RCC 7860 (cell line): ENCODE measurements at regions not wholly inside any gene's neighbourhood (a gene's known extent, or its start where the extent isn't known, plus 50 kb on each side); places are given as distances from the start of the nearest gene placed in this dataset.

Source experiments
- DNase-seq: peaks from one replicate; pipeline ENCODE4 v3.0.0-alpha.2; 2015; ENCODE audit warnings: low spot score
- FAIRE-seq: peaks from 2 replicates; lab custom pipeline; 2012; peaks lifted over from hg19 to GRCh38; lab: Jason Lieb, UNC

DNA sequence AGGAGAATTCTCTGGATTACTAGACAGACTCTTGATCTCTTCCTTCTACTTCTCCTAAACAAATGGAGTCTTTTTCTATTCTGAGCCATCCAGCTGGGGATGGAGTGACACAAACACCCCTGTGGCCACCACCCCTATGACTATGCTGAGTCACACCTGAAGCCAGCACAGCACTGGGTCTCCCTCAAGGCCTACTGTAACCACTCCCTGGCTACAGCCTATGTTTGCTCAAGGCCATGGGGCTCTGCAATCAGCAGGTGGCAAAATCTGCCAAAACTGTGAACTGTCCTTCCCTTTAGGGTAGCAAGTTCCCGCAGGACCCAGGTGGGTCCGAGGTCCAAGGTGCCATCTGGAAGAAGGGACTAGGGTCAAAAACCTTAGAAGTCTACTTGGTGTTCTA is 132.3 kb downstream of the TINAG start:
- FAIRE-seq (no peak), DNase-seq (no peak)

- no peak for DNase-seq
Measured at GRCh38 chr6:54441020-54441419, 132.8 kb downstream of the TINAG start.

GRCh38 chr6:54441687-54442248 is 133.5 kb downstream of the TINAG start:
- no peak for DNase-seq

More at GRCh38 chr6:54441020-54441419, 132.8 kb downstream of the TINAG start:
- FAIRE-seq: no peak

DNA sequence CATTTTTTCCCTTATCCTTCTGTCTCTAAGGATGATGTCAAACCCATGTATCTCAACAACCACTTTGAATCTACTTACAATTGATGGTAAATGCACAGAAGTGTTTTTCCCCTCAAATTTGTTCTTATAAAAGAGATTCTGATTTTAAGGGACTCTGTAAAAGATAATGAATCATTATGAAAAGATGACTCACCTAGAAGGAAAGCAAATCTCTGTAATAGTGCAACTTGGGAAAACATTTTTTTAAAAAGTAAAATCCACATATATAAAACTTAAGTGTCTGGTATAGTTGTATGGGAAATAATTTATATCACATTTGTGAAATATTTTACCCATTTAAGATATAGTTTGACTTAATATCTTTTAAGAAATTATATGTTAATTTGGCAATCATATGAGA is 137.0 kb downstream of the TINAG start:
- FAIRE-seq: no peak
- DNase-seq: no peak

More at GRCh38 chr6:54441687-54442248, 133.5 kb downstream of the TINAG start:
- no peak for FAIRE-seq

- no peak for DNase-seq
- no peak for FAIRE-seq
Measured at GRCh38 chr6:54448617-54449016, 140.4 kb downstream of the TINAG start.

GRCh38 chr6:54451516-54451915 is 143.3 kb downstream of the TINAG start:
- DNase-seq: no peak
- FAIRE-seq: no peak

GRCh38 chr6:54463354-54464024 is 155.2 kb downstream of the TINAG start:
- DNase-seq (no peak), FAIRE-seq (no peak)

DNA sequence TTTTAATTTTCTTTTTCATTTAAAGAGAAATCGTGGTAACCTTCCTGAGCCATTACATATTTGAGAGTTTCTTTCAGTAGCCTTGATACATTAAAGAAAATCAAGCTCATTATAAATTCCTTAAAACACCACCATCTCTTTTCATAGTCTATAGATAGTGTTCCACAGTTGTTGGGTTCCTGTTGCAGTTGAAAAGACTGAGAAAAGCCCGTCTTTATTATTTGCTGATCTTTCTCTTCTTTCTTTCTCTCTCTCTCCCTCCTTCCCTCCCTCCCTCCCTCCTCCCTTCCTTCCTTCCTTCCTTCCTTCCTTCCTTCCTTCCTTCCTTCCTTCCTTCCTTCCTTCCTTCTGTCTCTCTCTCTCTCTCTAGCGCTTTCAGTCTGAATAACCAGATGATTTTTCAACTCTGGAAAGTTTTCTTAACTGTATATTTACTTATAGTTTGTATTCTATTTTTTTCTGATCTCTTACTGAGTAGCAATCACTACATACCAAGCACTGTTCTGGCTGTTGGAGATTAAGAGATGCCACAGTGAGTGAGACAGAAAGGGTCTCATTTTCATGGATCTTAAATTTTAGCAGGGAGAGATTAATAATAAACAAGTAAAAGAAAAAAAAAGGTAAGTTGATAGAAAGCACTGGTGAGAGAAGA is 157.5 kb downstream of the TINAG start:
- no peak for DNase-seq
- no peak for FAIRE-seq

- no peak for DNase-seq
- no peak for FAIRE-seq
Measured at GRCh38 chr6:54467384-54467783, 159.1 kb downstream of the TINAG start.

DNA sequence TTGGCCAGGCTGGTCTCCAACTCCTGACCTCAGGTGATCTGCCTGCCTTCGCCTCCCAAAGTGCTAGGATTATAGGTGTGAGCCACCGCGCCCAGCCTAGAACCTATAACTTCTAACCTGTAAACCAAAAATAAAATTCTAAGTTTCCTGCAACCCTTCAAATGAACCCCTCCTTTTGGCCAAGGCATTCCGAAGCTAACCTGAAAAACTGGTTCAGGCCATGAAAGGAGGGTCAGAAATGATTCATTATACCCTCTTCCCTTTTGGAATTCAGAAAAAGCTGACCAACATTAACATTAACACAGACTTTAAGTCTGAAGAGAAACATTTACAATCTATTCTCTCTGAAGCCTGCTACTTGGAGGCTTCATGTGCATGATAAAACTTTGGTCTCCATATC is 165.1 kb downstream of the TINAG start:
- DNase-seq (no peak), FAIRE-seq (no peak)

- no peak for FAIRE-seq
- DNase-seq: no peak
Measured at GRCh38 chr6:54474898-54475297, 166.7 kb downstream of the TINAG start.

- no peak for DNase-seq
- no peak for FAIRE-seq
Measured at GRCh38 chr6:54481091-54481490, 172.8 kb downstream of the TINAG start.

DNA sequence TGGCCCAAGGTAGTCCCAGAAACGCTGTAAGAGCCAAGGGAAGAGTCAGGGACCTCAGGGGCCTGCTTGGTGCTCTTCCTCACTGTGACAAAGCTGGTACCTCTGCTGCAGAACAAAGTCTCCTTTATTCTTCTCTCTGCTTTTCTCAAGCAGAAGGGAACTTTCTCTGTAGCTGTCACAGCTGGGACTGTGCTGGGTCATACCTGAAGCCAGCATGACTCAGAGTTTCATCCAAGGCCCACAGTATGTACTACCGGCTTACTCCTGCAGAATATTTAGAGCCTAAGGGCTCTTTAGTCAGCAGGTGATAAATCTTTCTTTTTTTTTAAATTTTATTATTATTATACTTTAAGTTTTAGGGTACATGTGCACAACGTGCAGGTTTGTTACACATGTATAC is 183.2 kb downstream of the TINAG start:
- DNase-seq (no peak), FAIRE-seq (no peak)

DNA sequence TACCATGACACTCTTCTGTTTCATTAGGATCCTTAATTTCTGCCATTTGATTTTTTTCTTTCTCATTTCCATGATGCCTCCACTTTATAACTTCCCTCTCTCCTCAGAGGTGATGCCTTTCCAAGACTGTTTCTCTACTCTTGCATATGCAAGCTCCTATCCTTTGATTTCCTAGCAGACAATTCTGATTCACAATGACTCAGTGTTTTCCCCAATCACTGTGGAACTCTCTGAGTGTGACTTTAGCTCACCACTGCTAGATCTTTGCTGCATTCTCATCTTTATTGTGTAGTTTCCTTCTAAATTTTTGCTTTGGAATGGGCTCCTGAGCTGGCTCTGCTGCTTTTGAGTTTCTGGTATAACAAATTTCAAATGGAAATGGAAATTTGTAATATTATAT is 184.9 kb downstream of the TINAG start:
- DNase-seq (peak; percentile 69), FAIRE-seq (peak; percentile 87)

DNA sequence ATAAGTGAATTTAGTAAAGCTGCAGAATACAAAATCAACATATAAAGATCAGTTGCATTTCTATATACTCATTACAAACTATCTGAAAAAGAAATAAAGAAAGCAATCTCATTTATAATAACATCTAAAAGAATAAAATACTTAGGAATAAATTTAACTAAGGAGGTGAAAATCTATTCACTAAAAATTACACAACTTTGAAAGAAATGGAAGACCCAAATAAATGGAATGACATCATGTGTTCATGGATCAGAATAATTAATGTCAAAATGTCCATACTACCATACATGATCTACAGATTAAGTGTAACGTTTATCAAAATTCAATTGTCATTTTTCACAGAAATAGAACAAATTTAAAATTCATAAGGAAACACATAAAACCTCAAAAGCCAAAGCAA is 194.9 kb downstream of the TINAG start:
- DNase-seq: no peak
- no peak for FAIRE-seq

GRCh38 chr6:54515013-54515412 is 206.8 kb downstream of the TINAG start:
- peak; percentile 69 for FAIRE-seq
- no peak for DNase-seq

- FAIRE-seq (no peak), DNase-seq (no peak)
Measured at GRCh38 chr6:54515713-54516112, 207.5 kb downstream of the TINAG start.

GRCh38 chr6:54516321-54516720 is 208.1 kb downstream of the TINAG start:
- DNase-seq (no peak), FAIRE-seq (no peak)

GRCh38 chr6:54519161-54519560 is 210.9 kb downstream of the TINAG start:
- DNase-seq (no peak), FAIRE-seq (no peak)

GRCh38 chr6:54525731-54526130 is 217.5 kb downstream of the TINAG start:
- DNase-seq: no peak
- FAIRE-seq: no peak

- DNase-seq (no peak), FAIRE-seq (no peak)
Measured at GRCh38 chr6:54533567-54533966, 225.3 kb downstream of the TINAG start.

DNA sequence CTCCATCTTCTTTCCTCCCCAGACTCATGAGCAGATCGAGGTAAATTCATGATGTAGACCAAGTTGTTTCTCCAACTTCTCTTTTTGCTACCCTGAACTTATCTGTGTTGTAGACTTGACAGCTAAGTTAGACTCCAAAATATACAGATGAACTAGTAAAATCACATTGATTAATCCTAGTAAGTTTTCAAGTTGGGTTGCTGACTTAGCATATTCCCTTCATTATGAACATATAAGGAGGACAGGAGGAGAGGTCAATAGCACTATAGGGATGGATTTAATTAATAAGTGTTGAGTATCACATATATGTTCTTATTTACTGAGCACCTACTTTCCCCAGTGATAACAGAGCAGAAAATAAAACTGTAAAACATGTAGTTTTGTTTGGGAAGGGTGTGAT is 227.3 kb downstream of the TINAG start:
- no peak for DNase-seq
- FAIRE-seq: no peak
